HCT116 (cell line): ENCODE measurements at regions not wholly inside any gene's neighbourhood (a gene's known extent, or its start where the extent isn't known, plus 50 kb on each side); places are given as distances from the start of the nearest gene placed in this dataset.

Experiments used
- ATAC-seq: fragments of 200-7000 bp; cut with Tn5 transposase; 2 replicates; pipeline ENCODE4 v1.9.1; 2020; ENCODE audit warnings: mild to moderate bottlenecking, moderate library complexity
- BruUV-seq: library from RNA; stranded (reverse); fragments of 400-500 nt; replicated peaks from 2 replicates; lab custom pipeline; 2021; lab: Mats Ljungman, UMichigan
- CTCF ChIA-PET: fragments of 300-600 bp; sonication (Branson Sonifier 250); formaldehyde crosslinking; loops from one replicate; lab custom pipeline; 2021; ENCODE audit warnings: antibody characterized with exemption; lab: Charles Lee
- POLR2A ChIA-PET: fragments of 300-600, 350-600 bp; sonication (Branson Sonifier 250); formaldehyde crosslinking; loops from one replicate; lab custom pipeline; 2021; ENCODE audit warnings: antibody characterized with exemption; lab: Charles Lee
- RAD21 ChIA-PET, 2 experiments: fragments of 300-600 bp; sonication (Branson Sonifier 250); formaldehyde crosslinking; loops; one replicate each; lab custom pipeline; 2023; ENCODE audit warnings: low total read pairs in 2 of 2; ENCODE audit not compliant: uncharacterized antibody in 2 of 2, unreplicated experiment in 2 of 2, low non-redundant PET in 1 of 2; lab: Charles Lee
- DNase-seq: peaks from one replicate; pipeline ENCODE4 v3.0.0-alpha.2; 2010; ENCODE audit warnings: low read depth, low spot score
- H2AFZ ChIP-seq: fragments of 200-600 bp; shearing (Covaris generic), sonication (generic); 2 replicates; pipeline ENCODE4 v1.6.1; 2017; ENCODE audit warnings: low read depth, mixed run types, mixed read lengths, antibody characterized with exemption, low read length; ENCODE audit not compliant: poor library complexity, severe bottlenecking
- H3K27ac ChIP-seq: 2 replicates; pipeline ENCODE4 v1.5.1; 2012; ENCODE audit warnings: low read depth, low read length
- H3K27me3 ChIP-seq: fragments of 200-600 bp; sonication (generic); 2 replicates; pipeline ENCODE4 v1.6.1; 2016; ENCODE audit warnings: mixed run types, low read length, mixed read lengths; ENCODE audit not compliant: insufficient read depth
- H3K36me3 ChIP-seq, 2 experiments: fragments of 200-500 bp in 1 of 2; fragments of 200-600 bp in 1 of 2; sonication (Bioruptor generic) in 1 of 2; sonication (generic) in 1 of 2; 2 replicates each; pipeline versions ENCODE4 v1.5.1 to v1.6.1; 2014 to 2016; ENCODE audit warnings: low read length in 2 of 2, inconsistent platforms in 1 of 2, mixed read lengths in 1 of 2, mixed run types in 1 of 2; ENCODE audit not compliant: insufficient read depth in 2 of 2, control insufficient read depth in 1 of 2
- H3K4me1 ChIP-seq, 2 experiments: fragments of 200-600 bp in 1 of 2; sonication (generic) in 1 of 2; 2 replicates each; pipeline versions ENCODE4 v1.5.1 to v1.6.1; 2012 to 2017; ENCODE audit warnings: low read length in 2 of 2, inconsistent platforms in 1 of 2, mild to moderate bottlenecking in 1 of 2, mixed read lengths in 1 of 2, mixed run types in 1 of 2, moderate library complexity in 1 of 2; ENCODE audit not compliant: insufficient read depth in 2 of 2, control insufficient read depth in 1 of 2
- H3K4me2 ChIP-seq: fragments of 200-600 bp; sonication (generic); 2 replicates; pipeline ENCODE4 v1.6.1; 2017; ENCODE audit warnings: mixed run types, low read length, mixed read lengths
- H3K4me3 ChIP-seq, 2 experiments: fragments of 200-600 bp in 1 of 2; sonication (generic) in 1 of 2; replicated peaks in 1 of 2; 2 replicates each; pipeline ENCODE4 v1.5.1; 2011 to 2016; ENCODE audit warnings: low read length in 2 of 2, control low read depth in 1 of 2, low read depth in 1 of 2, mild to moderate bottlenecking in 1 of 2, mixed read lengths in 1 of 2, mixed run types in 1 of 2
- H3K79me2 ChIP-seq: fragments of 200-600 bp; sonication (generic); 2 replicates; pipeline ENCODE4 v1.6.1; 2017; ENCODE audit warnings: mild to moderate bottlenecking, mixed run types, low read length, moderate library complexity, mixed read lengths; ENCODE audit not compliant: insufficient read depth
- H3K9ac ChIP-seq: fragments of 200-600 bp; sonication (generic); 2 replicates; pipeline ENCODE4 v1.6.1; 2016; ENCODE audit warnings: low read length, mixed read lengths
- H3K9me2 ChIP-seq: fragments of 200-600 bp; sonication (generic), shearing (Covaris generic); 2 replicates; pipeline ENCODE4 v1.6.1; 2017; ENCODE audit warnings: mixed run types, mild to moderate bottlenecking, moderate library complexity; ENCODE audit not compliant: insufficient read depth
- H3K9me3 ChIP-seq, 2 experiments: fragments of 200-500 bp in 1 of 2; fragments of 200-600 bp in 1 of 2; sonication (Bioruptor generic) in 1 of 2; sonication (generic) in 1 of 2; 2 replicates each; pipeline ENCODE4 v1.6.1; 2014 to 2017; ENCODE audit warnings: low read length in 2 of 2, mixed read lengths in 2 of 2, inconsistent platforms in 1 of 2, low read depth in 1 of 2, mild to moderate bottlenecking in 1 of 2, mixed run types in 1 of 2, moderate library complexity in 1 of 2; ENCODE audit not compliant: control insufficient read depth in 1 of 2, insufficient read depth in 1 of 2
- H4K20me1 ChIP-seq: fragments of 200-600 bp; sonication (generic), shearing (Covaris generic); 2 replicates; pipeline ENCODE4 v1.6.1; 2017; ENCODE audit warnings: mixed run types, mild to moderate bottlenecking, moderate library complexity; ENCODE audit not compliant: insufficient read depth
- CBX3 ChIP-seq: IDR thresholded peaks from 2 replicates; pipeline ENCODE4 v1.6.1; 2012; ENCODE audit warnings: low read depth
- CEBPB ChIP-seq: IDR thresholded peaks from 2 replicates; pipeline ENCODE4 v1.6.1; 2012; ENCODE audit warnings: low read depth
- EZH2 ChIP-seq: fragments of 200-600 bp; sonication (generic); IDR thresholded peaks from 2 replicates; pipeline ENCODE4 v1.6.1; 2017; ENCODE audit warnings: antibody characterized with exemption, mixed run types
- EZH2phosphoT487 ChIP-seq: fragments of 200-600 bp; IDR thresholded peaks from 2 replicates; pipeline ENCODE4 v1.6.1; 2018; ENCODE audit warnings: antibody characterized with exemption, borderline replicate concordance
- FOSL1 ChIP-seq: IDR thresholded peaks from 2 replicates; pipeline ENCODE4 v1.6.1; 2012; ENCODE audit warnings: low read depth
- JUND ChIP-seq: IDR thresholded peaks from 2 replicates; pipeline ENCODE4 v1.6.1; 2012
- POLR2AphosphoS5 ChIP-seq: IDR thresholded peaks from 2 replicates; pipeline ENCODE4 v1.6.1; 2011; ENCODE audit warnings: mild to moderate bottlenecking, low read depth, low read length, moderate library complexity
- SRF ChIP-seq: IDR thresholded peaks from 2 replicates; pipeline ENCODE4 v1.6.1; 2012; ENCODE audit warnings: low read depth
- TCF7L2 ChIP-seq: IDR thresholded peaks from 2 replicates; pipeline ENCODE4 v1.7.0; 2011; ENCODE audit warnings: borderline replicate concordance, inconsistent platforms; ENCODE audit not compliant: insufficient read depth, insufficient read length; ENCODE audit errors: extremely low read depth
- YY1 ChIP-seq: IDR thresholded peaks from 2 replicates; pipeline ENCODE4 v1.6.1; 2011; ENCODE audit warnings: low read length, low read depth, moderate library complexity, mild to moderate bottlenecking; ENCODE audit not compliant: insufficient replicate concordance; ENCODE audit errors: extremely low read depth
- intact Hi-C: fragments of 100-400 bp; cut with micrococcal nuclease; formaldehyde crosslinking; loops from 2 replicates; pipeline ENCODE4 v1.10.0; 2022
- TF ChIP-seq, protein P1 (sequence below): IDR thresholded peaks from 2 replicates; pipeline ENCODE4 v1.6.1; 2012
- TF ChIP-seq, protein P2 (sequence below), 3 experiments: fragments of 200-600 bp in 1 of 3; sonication (generic) in 1 of 3; IDR thresholded peaks in 2 of 3; conservative IDR thresholded peaks in 1 of 3; 2 replicates each; pipeline ENCODE4 v1.5.1; 2012 to 2017; ENCODE audit warnings: low read depth in 2 of 3, low read length in 2 of 3, antibody characterized with exemption in 1 of 3, borderline replicate concordance in 1 of 3, control low read depth in 1 of 3, mild to moderate bottlenecking in 1 of 3, mixed read lengths in 1 of 3, mixed run types in 1 of 3, moderate library complexity in 1 of 3; ENCODE audit not compliant: insufficient read depth in 1 of 3
- TF ChIP-seq, protein P3 (sequence below): IDR thresholded peaks from 2 replicates; pipeline ENCODE4 v1.6.1; 2011; ENCODE audit warnings: mild to moderate bottlenecking, low read length, moderate library complexity; ENCODE audit not compliant: insufficient replicate concordance; ENCODE audit errors: extremely low read depth
- TF ChIP-seq, protein P4 (sequence below): IDR thresholded peaks from 2 replicates; pipeline ENCODE4 v1.6.1; 2012; ENCODE audit warnings: low read depth

DNA sequence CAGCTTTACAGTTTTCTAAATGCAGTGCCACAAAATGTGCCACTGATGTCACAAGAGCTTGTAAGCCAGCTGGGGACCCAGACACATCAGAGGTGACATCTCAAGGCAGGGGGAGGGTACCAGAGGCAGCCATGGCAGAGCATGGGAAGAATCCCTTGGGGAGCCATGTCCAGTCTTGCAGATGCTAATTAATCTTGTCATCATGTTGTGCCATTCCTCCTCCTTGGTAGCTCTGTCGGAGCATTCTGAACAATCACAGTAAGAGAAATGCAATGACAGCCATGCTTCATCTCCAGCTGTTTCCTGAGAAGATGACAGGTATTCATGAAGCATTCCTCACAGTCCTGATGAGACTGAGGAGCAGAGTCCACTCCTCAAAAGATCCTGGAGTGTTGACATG, 287.9 kb downstream of the RPAP3 start:
- RAD21 ChIA-PET = interaction anchor here in 1 of 2 experiments (0.6 kb wide), 1 partner anchor 323 kb away, joined by 4 read pairs; no protein-coding TSS in a partner anchor
- intact Hi-C loops = no loop called here

More for the DNA sequence above, 287.9 kb downstream of the RPAP3 start:
- ChIA-PET POLR2A (no interaction called here), CTCF (interaction anchor here (1.4 kb wide), 1 partner anchor 21 kb away, joined by 4 read pairs; no protein-coding TSS in a partner anchor)
- Histone ChIP-seq H3K9ac (no peak overlapping the region), H3K4me1 (no peaks in the 10 kb centered on the region), H3K27ac (no peak overlapping the region), H3K9me3 (no peaks in the 10 kb centered on the region), H3K36me3 (no peaks in the 10 kb centered on the region), H3K79me2 (no peaks in the 10 kb centered on the region), H3K9me2 (no peaks in the 10 kb centered on the region), H3K4me2 (no peak overlapping the region), H4K20me1 (no peaks in the 10 kb centered on the region), H3K27me3 (no peaks in the 10 kb centered on the region), H2AFZ (no peak overlapping the region), H3K4me3 (no peak overlapping the region)
- no TSS peak for BruUV-seq
- DNase-seq (no peak), ATAC-seq (no peak)
- TF ChIP-seq TCF7L2 (no peak), SRF (no peak), YY1 (no peak), JUND (no peak), POLR2AphosphoS5 (no peak), EZH2phosphoT487 (no peak), CEBPB (no peak), CBX3 (no peak), EZH2 (no peak), FOSL1 (no peak)
- TF ChIP-seq, protein P1, sequence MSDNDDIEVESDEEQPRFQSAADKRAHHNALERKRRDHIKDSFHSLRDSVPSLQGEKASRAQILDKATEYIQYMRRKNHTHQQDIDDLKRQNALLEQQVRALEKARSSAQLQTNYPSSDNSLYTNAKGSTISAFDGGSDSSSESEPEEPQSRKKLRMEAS = no peak
- TF ChIP-seq, protein P2, sequence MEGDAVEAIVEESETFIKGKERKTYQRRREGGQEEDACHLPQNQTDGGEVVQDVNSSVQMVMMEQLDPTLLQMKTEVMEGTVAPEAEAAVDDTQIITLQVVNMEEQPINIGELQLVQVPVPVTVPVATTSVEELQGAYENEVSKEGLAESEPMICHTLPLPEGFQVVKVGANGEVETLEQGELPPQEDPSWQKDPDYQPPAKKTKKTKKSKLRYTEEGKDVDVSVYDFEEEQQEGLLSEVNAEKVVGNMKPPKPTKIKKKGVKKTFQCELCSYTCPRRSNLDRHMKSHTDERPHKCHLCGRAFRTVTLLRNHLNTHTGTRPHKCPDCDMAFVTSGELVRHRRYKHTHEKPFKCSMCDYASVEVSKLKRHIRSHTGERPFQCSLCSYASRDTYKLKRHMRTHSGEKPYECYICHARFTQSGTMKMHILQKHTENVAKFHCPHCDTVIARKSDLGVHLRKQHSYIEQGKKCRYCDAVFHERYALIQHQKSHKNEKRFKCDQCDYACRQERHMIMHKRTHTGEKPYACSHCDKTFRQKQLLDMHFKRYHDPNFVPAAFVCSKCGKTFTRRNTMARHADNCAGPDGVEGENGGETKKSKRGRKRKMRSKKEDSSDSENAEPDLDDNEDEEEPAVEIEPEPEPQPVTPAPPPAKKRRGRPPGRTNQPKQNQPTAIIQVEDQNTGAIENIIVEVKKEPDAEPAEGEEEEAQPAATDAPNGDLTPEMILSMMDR (IDR thresholded peaks at IDR 0.05 in 2 of 3, conservative IDR thresholded peaks at IDR 0.05 in 1 of 3; ENCODE audit: borderline replicate concordance in 1 of 3, insufficient read depth in 1 of 3, low read depth in 2 of 3, low read length in 2 of 3) = no peak
- TF ChIP-seq, protein P3, sequence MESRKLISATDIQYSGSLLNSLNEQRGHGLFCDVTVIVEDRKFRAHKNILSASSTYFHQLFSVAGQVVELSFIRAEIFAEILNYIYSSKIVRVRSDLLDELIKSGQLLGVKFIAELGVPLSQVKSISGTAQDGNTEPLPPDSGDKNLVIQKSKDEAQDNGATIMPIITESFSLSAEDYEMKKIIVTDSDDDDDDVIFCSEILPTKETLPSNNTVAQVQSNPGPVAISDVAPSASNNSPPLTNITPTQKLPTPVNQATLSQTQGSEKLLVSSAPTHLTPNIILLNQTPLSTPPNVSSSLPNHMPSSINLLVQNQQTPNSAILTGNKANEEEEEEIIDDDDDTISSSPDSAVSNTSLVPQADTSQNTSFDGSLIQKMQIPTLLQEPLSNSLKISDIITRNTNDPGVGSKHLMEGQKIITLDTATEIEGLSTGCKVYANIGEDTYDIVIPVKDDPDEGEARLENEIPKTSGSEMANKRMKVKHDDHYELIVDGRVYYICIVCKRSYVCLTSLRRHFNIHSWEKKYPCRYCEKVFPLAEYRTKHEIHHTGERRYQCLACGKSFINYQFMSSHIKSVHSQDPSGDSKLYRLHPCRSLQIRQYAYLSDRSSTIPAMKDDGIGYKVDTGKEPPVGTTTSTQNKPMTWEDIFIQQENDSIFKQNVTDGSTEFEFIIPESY = no peak
- TF ChIP-seq, protein P4, sequence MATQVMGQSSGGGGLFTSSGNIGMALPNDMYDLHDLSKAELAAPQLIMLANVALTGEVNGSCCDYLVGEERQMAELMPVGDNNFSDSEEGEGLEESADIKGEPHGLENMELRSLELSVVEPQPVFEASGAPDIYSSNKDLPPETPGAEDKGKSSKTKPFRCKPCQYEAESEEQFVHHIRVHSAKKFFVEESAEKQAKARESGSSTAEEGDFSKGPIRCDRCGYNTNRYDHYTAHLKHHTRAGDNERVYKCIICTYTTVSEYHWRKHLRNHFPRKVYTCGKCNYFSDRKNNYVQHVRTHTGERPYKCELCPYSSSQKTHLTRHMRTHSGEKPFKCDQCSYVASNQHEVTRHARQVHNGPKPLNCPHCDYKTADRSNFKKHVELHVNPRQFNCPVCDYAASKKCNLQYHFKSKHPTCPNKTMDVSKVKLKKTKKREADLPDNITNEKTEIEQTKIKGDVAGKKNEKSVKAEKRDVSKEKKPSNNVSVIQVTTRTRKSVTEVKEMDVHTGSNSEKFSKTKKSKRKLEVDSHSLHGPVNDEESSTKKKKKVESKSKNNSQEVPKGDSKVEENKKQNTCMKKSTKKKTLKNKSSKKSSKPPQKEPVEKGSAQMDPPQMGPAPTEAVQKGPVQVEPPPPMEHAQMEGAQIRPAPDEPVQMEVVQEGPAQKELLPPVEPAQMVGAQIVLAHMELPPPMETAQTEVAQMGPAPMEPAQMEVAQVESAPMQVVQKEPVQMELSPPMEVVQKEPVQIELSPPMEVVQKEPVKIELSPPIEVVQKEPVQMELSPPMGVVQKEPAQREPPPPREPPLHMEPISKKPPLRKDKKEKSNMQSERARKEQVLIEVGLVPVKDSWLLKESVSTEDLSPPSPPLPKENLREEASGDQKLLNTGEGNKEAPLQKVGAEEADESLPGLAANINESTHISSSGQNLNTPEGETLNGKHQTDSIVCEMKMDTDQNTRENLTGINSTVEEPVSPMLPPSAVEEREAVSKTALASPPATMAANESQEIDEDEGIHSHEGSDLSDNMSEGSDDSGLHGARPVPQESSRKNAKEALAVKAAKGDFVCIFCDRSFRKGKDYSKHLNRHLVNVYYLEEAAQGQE = no peak
